SK-N-SH treated with all-trans-retinoic acid at 6 μM for 48 hours (cell line): ENCODE measurements at regions not wholly inside any gene's neighbourhood (a gene's known extent, or its start where the extent isn't known, plus 50 kb on each side); places are given as distances from the start of the nearest gene placed in this dataset.

Experiments used
- ARNTL ChIP-seq: fragments of 450-650 bp; formaldehyde crosslinking; IDR thresholded peaks from 2 replicates; pipeline ENCODE4 v1.5.0; 2020; ENCODE audit warnings: low read depth, mild to moderate bottlenecking, moderate library complexity, borderline replicate concordance
- BACH2 ChIP-seq: fragments of 250-450 bp; sonication (Bioruptor Pico); IDR thresholded peaks from 2 replicates; pipeline ENCODE4 v1.9.0; 2021; ENCODE audit warnings: mild to moderate bottlenecking, borderline replicate concordance
- ESRRG ChIP-seq: fragments of 250-450 bp; sonication (Bioruptor Pico); IDR thresholded peaks from 2 replicates; pipeline ENCODE4 v1.6.1; 2021; ENCODE audit warnings: mild to moderate bottlenecking
- ISL1 ChIP-seq: fragments of 250-450 bp; sonication (Bioruptor Pico); IDR thresholded peaks from 2 replicates; pipeline ENCODE4 v2.1.2; 2022; ENCODE audit warnings: mild to moderate bottlenecking, moderate library complexity
- RARB ChIP-seq: fragments of 250-450 bp; sonication (Bioruptor Pico); IDR thresholded peaks from 2 replicates; pipeline ENCODE4 v1.8.0; 2021; ENCODE audit warnings: mild to moderate bottlenecking, moderate library complexity
- SNAI2 ChIP-seq: fragments of 250-450 bp; sonication (Bioruptor Pico); IDR thresholded peaks from 2 replicates; pipeline ENCODE4 v1.5.0; 2020; ENCODE audit warnings: mild to moderate bottlenecking, moderate library complexity
- TCF4 ChIP-seq: fragments of 250-450 bp; sonication (Bioruptor Pico); IDR thresholded peaks from 2 replicates; pipeline ENCODE4 v1.8.0; 2021; ENCODE audit warnings: mild to moderate bottlenecking, moderate library complexity, borderline replicate concordance
- ZC3H10 ChIP-seq: fragments of 250-450 bp; sonication (Bioruptor Pico); IDR thresholded peaks from 2 replicates; pipeline ENCODE4 v1.5.1; 2021; ENCODE audit warnings: mild to moderate bottlenecking, moderate library complexity
- ZFP3 ChIP-seq: fragments of 250-450 bp; sonication (Bioruptor Pico); IDR thresholded peaks from 2 replicates; pipeline ENCODE4 v1.5.0; 2020; ENCODE audit warnings: mild to moderate bottlenecking, moderate library complexity
- ZNF565 ChIP-seq: fragments of 450-650 bp; formaldehyde crosslinking; conservative IDR thresholded peaks from 2 replicates; pipeline ENCODE4 v1.5.0; 2020; ENCODE audit warnings: low read depth, mild to moderate bottlenecking, moderate library complexity
- ZNF70 ChIP-seq: fragments of 450-650 bp; formaldehyde crosslinking; IDR thresholded peaks from 2 replicates; pipeline ENCODE4 v1.5.0; 2020; ENCODE audit warnings: mild to moderate bottlenecking, moderate library complexity
- TF ChIP-seq, protein P1 (sequence below): fragments of 250-450 bp; sonication (Bioruptor Pico); IDR thresholded peaks from 2 replicates; pipeline ENCODE4 v1.8.0; 2020; ENCODE audit warnings: mild to moderate bottlenecking, moderate library complexity, borderline replicate concordance
- TF ChIP-seq, protein P2 (sequence below): fragments of 250-450 bp; sonication (Bioruptor Pico); IDR thresholded peaks from 2 replicates; pipeline ENCODE4 v1.5.0; 2020; ENCODE audit warnings: mild to moderate bottlenecking, moderate library complexity
- TF ChIP-seq, protein P3 (sequence below): fragments of 250-450 bp; sonication (Bioruptor Pico); IDR thresholded peaks from 2 replicates; pipeline ENCODE4 v1.5.1; 2020; ENCODE audit warnings: low read depth, mild to moderate bottlenecking, moderate library complexity

DNA sequence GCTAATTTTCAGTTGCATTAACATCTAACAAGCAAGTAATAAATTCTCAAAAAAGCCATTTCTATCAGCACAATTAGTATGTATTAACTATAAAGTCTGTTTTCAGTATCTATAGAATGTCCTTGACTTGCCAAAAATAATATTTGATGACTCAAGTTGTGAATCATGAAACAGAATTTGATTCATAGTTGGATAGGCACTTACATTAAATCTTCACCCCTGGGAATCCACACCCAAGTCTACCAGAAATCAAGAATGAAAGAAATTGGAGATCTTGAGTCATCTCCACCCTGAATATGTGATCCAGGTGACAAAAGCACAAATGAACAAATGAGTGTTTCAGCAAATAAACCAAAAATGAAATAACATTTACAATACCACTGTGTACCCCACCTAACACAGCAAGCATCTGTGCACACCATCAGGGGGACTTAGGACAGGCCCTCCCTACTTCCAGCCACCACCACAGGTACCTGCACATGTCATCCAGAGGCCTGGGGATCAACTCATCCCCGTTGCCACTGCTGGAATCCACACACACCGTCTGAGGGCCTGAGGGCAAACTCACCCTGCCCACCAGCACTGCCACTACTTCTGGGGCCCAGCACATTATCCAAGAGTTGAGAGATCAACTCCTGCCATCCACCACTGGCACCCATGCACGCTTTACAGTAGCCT lies 160.1 kb downstream of the MTERF1 start:
- no peak for TF ChIP-seq ARNTL
- TF ChIP-seq, protein P1, sequence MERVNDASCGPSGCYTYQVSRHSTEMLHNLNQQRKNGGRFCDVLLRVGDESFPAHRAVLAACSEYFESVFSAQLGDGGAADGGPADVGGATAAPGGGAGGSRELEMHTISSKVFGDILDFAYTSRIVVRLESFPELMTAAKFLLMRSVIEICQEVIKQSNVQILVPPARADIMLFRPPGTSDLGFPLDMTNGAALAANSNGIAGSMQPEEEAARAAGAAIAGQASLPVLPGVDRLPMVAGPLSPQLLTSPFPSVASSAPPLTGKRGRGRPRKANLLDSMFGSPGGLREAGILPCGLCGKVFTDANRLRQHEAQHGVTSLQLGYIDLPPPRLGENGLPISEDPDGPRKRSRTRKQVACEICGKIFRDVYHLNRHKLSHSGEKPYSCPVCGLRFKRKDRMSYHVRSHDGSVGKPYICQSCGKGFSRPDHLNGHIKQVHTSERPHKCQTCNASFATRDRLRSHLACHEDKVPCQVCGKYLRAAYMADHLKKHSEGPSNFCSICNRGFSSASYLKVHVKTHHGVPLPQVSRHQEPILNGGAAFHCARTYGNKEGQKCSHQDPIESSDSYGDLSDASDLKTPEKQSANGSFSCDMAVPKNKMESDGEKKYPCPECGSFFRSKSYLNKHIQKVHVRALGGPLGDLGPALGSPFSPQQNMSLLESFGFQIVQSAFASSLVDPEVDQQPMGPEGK (CRISPR knock-in tag): no peak
- TF ChIP-seq SNAI2: no peak
- TF ChIP-seq, protein P2, sequence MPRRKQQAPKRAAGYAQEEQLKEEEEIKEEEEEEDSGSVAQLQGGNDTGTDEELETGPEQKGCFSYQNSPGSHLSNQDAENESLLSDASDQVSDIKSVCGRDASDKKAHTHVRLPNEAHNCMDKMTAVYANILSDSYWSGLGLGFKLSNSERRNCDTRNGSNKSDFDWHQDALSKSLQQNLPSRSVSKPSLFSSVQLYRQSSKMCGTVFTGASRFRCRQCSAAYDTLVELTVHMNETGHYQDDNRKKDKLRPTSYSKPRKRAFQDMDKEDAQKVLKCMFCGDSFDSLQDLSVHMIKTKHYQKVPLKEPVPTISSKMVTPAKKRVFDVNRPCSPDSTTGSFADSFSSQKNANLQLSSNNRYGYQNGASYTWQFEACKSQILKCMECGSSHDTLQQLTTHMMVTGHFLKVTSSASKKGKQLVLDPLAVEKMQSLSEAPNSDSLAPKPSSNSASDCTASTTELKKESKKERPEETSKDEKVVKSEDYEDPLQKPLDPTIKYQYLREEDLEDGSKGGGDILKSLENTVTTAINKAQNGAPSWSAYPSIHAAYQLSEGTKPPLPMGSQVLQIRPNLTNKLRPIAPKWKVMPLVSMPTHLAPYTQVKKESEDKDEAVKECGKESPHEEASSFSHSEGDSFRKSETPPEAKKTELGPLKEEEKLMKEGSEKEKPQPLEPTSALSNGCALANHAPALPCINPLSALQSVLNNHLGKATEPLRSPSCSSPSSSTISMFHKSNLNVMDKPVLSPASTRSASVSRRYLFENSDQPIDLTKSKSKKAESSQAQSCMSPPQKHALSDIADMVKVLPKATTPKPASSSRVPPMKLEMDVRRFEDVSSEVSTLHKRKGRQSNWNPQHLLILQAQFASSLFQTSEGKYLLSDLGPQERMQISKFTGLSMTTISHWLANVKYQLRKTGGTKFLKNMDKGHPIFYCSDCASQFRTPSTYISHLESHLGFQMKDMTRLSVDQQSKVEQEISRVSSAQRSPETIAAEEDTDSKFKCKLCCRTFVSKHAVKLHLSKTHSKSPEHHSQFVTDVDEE: no peak
- no peak for TF ChIP-seq ESRRG
- TF ChIP-seq ZNF70 (CRISPR knock-in tag): no peak
- TF ChIP-seq ZFP3 (CRISPR knock-in tag): no peak
- TF ChIP-seq TCF4 (CRISPR knock-in tag): no peak
- no peak for TF ChIP-seq RARB
- no peak for TF ChIP-seq ZC3H10
- no peak for TF ChIP-seq BACH2 (CRISPR knock-in tag)
- no peak for TF ChIP-seq ZNF565 (CRISPR knock-in tag)
- TF ChIP-seq ISL1 (CRISPR knock-in tag): peak; percentile 55
- TF ChIP-seq, protein P3, sequence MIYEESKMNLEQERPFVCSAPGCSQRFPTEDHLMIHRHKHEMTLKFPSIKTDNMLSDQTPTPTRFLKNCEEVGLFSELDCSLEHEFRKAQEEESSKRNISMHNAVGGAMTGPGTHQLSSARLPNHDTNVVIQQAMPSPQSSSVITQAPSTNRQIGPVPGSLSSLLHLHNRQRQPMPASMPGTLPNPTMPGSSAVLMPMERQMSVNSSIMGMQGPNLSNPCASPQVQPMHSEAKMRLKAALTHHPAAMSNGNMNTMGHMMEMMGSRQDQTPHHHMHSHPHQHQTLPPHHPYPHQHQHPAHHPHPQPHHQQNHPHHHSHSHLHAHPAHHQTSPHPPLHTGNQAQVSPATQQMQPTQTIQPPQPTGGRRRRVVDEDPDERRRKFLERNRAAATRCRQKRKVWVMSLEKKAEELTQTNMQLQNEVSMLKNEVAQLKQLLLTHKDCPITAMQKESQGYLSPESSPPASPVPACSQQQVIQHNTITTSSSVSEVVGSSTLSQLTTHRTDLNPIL (CRISPR knock-in tag): no peak
